ENCODE measurements at regions not wholly inside any gene's neighbourhood (a gene's known extent, or its start where the extent isn't known, plus 50 kb on each side); places are given as distances from the start of the nearest gene placed in this dataset.
"Not testable (repeated sequence)": the region's sequence is repeated elsewhere in the genome, so short reads cannot be mapped to it uniquely, and the experiment has no call there.

GRCh38 chr22:44577391-44578109 lies 79.5 kb upstream of the RTL6 start:
- no peak for DNase-seq

- no peak for DNase-seq
Observed at GRCh38 chr22:44576311-44577260, 78.6 kb upstream of the RTL6 start.

- DNase-seq = no peak
Observed at GRCh38 chr22:44575381-44576268, 77.6 kb upstream of the RTL6 start.

- no peak for DNase-seq
Observed at GRCh38 chr22:44574640-44575380, 76.8 kb upstream of the RTL6 start.

GRCh38 chr22:44574057-44574639 lies 76.1 kb upstream of the RTL6 start:
- peak in 2 of 56 donors; percentile 24 to 33 for DNase-seq

DNA sequence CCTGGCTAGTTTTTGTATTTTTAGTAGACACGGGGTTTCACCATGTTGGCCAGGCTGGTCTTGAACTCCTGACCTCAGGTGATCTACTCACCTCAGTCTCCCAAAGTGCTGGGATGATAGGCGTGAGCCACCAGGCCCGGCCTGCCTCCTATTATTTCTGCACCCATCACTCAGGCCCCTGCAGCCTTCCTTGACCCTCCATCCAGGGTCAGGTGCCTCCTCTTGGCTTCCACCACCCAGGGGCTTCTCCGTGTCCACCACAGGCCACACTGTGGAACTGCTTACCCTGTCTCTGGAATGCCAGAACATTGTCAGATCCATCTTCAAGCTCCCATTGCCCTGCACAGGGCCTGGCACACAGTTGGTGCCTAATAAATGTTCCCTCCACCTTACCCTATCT lies 75.4 kb upstream of the RTL6 start:
- DNase-seq = no peak

- DNase-seq = no peak
Observed at GRCh38 chr22:44572414-44573207, 74.6 kb upstream of the RTL6 start.

DNA sequence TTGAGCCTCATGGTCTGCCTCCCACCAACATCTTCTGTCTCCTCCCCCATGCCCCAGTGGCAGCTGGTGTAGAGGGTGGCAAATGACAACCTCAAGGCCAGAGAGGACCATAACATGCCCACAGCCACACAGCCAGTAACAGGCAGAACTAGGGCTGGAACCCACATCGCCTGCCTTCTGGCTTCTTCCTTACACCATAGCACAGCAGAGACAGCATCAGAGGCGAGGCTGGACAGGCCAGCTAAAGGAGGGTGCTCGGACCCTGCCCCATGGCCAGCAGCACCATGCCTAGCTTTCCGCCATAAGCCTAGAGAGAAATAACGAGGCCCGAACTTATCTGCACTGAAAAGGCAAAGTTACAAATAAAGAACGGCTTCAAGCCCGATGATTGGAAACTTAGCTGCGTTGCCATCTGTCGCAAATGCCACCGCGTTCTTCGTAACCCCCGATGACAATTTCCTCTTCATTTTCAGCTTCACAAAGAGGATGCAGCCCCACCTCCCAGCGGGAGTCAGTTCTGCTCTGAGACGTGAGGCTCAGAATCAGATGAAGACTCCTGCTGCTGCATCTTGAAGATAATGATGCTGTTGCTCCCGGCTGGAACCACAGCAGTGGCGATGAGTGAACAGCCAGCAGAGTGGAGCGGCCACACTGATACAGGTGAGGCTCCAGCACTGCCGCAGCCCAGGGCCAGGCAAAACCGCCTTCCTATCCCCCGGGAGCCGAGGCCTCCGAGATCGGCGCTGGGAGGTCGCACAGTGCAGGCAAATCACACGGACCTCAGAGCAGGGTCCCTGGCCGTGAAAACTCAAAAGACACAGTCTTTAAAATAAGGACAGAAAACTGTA lies 73.8 kb upstream of the RTL6 start:
- DNase-seq = no peak

DNA sequence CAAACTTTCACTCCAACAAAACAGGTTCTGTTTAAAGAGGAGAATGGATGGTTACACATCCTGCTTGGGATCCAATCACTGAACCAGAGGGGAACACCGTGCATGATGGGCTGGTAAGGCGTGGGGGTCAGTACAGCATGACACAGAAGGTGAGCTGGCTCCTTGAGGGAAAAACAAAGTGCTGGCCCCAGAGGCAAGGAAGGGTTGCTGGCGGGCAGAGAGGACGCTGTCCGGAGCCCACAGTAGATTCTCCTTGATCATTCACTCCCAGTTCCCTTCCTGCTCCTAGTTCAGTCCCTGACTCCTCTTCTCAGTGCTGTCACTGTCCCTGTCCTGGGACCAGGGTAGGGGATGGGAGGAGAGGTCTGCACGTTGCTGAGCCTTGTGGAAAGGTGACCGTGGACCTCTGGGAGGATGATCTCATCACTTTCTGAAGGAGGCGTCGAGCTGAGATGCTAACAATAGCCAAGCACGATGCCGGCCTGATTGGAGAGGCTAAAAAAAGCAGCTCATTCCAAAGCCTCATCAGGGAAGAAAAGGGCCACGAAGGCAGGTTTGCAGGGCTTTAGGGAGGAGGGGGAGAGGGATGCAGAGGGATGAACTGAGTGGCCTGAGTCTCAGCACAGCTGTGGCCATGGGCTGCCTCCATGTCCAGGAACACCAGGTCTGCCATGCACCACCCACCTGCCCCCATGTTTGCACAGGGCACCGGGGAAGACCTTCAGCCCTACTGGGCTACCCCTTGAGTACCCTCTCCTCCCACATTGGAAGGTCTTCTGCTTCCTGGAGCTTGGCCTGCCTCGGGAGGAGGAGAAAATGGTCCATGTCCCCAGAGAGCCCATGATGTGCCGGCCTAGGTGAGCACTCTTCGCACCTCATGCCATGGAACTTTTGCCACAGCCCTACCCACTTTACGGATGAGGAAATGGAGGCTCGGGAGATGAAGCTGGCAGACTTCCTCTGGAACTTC lies 72.7 kb upstream of the RTL6 start:
- no peak for DNase-seq

DNA sequence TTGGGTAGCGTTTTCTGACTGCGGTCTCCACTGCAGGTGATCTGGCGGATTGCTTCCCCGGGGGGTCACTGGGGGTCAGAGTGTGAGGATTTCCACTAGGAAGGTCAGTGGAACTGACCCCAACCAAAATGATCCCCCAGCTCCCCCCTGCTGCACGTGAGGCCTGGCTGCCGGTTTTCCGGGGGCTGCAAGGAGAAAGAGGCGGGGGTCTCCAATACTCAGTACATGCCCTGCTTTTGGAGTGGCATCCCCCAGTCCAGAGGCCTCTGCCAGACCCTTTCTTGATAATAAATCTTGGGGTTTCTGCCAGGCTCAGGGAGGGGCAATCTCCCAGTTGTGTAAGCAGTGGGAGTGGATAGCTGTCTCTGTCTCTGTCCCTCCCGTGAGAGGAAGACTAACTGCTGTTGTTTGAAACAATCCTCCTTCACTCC lies 71.5 kb upstream of the RTL6 start:
- DNase-seq = no peak

DNA sequence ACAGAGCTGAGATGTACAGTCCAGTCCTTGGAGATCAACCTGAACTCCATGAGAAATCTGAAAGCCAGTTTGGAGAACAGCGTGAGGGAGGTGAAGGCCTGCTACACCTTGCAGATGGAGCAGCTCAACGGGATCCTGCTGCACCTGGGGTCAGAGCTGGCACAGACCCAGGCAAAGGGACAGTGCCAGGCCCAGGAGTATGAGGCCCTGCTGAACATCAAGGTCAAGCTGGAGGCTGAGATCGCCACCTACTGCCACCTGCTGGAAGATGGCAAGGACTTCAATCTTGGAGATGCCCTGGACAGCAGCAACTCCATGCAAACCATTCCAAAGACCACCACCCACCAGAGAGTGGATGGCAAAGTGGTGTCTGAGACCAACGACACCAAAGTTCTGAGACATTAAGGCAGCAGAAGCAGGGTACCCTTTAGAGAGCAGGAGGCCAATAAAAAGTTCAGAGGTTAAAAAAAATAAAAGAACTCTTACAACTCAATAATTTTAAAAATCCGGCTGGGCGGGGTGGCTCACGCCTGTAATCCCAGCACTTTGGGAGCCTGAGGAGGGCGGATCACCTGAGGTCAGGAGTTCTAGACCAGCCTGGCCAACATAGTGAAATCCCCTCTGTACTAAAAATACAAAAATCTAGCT lies 69.9 kb upstream of the RTL6 start:
- no peak for DNase-seq

DNA sequence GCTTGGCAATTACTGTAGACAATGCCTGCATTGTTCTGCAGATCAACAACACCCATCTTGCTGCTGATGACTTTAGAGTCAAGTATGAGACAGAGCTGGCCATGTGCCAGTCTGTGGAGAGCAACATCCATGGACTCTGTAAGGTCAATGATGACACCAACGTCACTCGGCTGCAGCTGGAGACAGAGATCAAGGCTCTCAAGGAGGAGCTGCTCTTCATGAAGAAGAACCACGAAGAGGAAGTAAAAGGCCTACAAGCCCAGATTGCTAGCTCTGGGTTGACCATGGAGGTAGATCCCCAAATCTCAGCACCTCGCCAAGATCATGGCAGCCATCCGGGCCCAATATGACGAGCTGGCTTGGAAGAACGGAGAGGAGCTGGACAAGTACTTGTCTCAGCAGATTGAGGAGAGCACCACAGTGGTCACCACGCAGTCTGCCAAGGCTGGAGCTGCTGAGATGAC lies 69.4 kb upstream of the RTL6 start:
- not testable (repeated sequence) for DNase-seq

- DNase-seq = no peak
Observed at GRCh38 chr22:44566911-44567310, 68.9 kb upstream of the RTL6 start.

GRCh38 chr22:44562651-44563050 lies 64.6 kb upstream of the RTL6 start:
- not testable (repeated sequence) for DNase-seq

DNA sequence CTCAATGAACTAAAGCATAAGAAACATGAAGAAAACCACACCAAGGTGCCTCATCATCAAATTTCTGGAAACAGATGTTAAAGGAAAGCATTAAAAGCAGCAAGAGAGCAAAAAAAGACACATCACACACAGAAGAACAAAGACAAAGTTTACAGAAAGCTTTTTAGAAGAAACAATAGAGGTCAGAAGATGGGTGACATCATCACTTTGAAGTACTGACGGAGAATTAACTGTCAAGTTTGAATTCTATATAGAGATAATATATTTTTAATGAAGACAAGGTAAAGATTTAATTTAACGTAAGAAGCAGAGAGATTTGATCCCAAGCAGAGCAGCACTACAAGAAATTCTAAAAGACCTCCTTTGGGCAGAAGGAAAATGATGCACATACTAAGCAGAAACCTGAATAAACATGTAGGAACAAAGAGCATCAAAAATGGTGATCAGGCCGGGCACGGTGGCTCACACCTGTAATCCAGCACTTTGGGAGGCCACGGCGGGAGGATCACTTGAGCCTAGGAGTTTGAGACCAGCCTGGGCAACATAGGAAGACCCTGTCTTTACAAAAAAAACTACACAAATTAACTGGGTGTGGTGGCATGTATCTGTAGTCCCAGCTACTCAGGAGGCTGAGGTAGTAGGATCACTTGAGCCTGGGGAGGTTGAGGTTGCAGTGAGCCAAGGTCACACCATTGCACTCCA lies 63.3 kb upstream of the RTL6 start:
- DNase-seq = no peak

GRCh38 chr22:44558671-44559070 lies 60.6 kb upstream of the RTL6 start:
- DNase-seq = not testable (repeated sequence)
